HG02981 (cell line): ENCODE measurements at regions not wholly inside any gene's neighbourhood (a gene's known extent, or its start where the extent isn't known, plus 50 kb on each side); places are given as distances from the start of the nearest gene placed in this dataset.
"Not testable (repeated sequence)": the region's sequence is repeated elsewhere in the genome, so short reads cannot be mapped to it uniquely, and the experiment has no call there.

ENCODE experiments used
- ATAC-seq: cut with Tn5 transposase; IDR thresholded peaks from one replicate; pipeline ENCODE4 v1.9.1; 2021; ENCODE audit warnings: mild to moderate bottlenecking, moderate library complexity; ENCODE audit not compliant: unreplicated experiment

- ATAC-seq = no peak
Measured at GRCh38 chr4:114417214-114417613, 181.4 kb upstream of the UGT8 start.

GRCh38 chr4:114420069-114420468, 178.5 kb upstream of the UGT8 start:
- no peak for ATAC-seq

GRCh38 chr4:114423582-114423981, 175.0 kb upstream of the UGT8 start:
- peak; percentile 87 for ATAC-seq

GRCh38 chr4:114435116-114435515, 163.5 kb upstream of the UGT8 start:
- no peak for ATAC-seq

GRCh38 chr4:114442856-114443255, 155.8 kb upstream of the UGT8 start:
- no peak for ATAC-seq

- no peak for ATAC-seq
Measured at GRCh38 chr4:114444211-114444610, 154.4 kb upstream of the UGT8 start.

GRCh38 chr4:114447963-114448516, 150.6 kb upstream of the UGT8 start:
- not testable (repeated sequence) for ATAC-seq

- no peak for ATAC-seq
Measured at GRCh38 chr4:114458728-114459127, 139.9 kb upstream of the UGT8 start.

GRCh38 chr4:114464726-114465272, 133.8 kb upstream of the UGT8 start:
- ATAC-seq = no peak

GRCh38 chr4:114465766-114466165, 132.8 kb upstream of the UGT8 start:
- no peak for ATAC-seq

- no peak for ATAC-seq
Measured at GRCh38 chr4:114466299-114466698, 132.3 kb upstream of the UGT8 start.

GRCh38 chr4:114472269-114473032, 126.2 kb upstream of the UGT8 start:
- no peak for ATAC-seq

- no peak for ATAC-seq
Measured at GRCh38 chr4:114474188-114474800, 124.3 kb upstream of the UGT8 start.

- ATAC-seq = no peak
Measured at GRCh38 chr4:114476310-114476709, 122.3 kb upstream of the UGT8 start.

- no peak for ATAC-seq
Measured at GRCh38 chr4:114479595-114479994, 119.0 kb upstream of the UGT8 start.

- ATAC-seq = no peak
Measured at GRCh38 chr4:114481856-114482255, 116.8 kb upstream of the UGT8 start.

- ATAC-seq = no peak
Measured at GRCh38 chr4:114487101-114487500, 111.5 kb upstream of the UGT8 start.

- no peak for ATAC-seq
Measured at GRCh38 chr4:114488301-114488982, 110.2 kb upstream of the UGT8 start.

- no peak for ATAC-seq
Measured at GRCh38 chr4:114494246-114494803, 104.3 kb upstream of the UGT8 start.

GRCh38 chr4:114495471-114495928, 103.1 kb upstream of the UGT8 start:
- ATAC-seq = no peak

GRCh38 chr4:114497116-114497515, 101.5 kb upstream of the UGT8 start:
- ATAC-seq = no peak
